Activated naive CD8-positive, alpha-beta T cell treated with anti-CD3 and anti-CD28 coated beads, Interleukin-2, amount 10 ng/mL, durations not matched to agents 7 days and 5 days (primary cell): ENCODE measurements at regions not wholly inside any gene's neighbourhood (a gene's known extent, or its start where the extent isn't known, plus 50 kb on each side); places are given as distances from the start of the nearest gene placed in this dataset.

Source experiments
- ATAC-seq: fragments of 150-1000 bp; cut with Tn5 transposase; one replicate; pipeline ENCODE4 v1.10.0; 2021; ENCODE audit warnings: low read depth, moderate library complexity
- POLR2A ChIA-PET: fragments of 350-600 bp; sonication (Branson Sonifier 250); formaldehyde crosslinking; loops from one replicate; lab custom pipeline; 2021; ENCODE audit warnings: antibody characterized with exemption; lab: Charles Lee
- DNase-seq: peaks from one replicate; pipeline ENCODE4 v3.0.0; 2021
- H3K27ac Mint-ChIP-seq: one replicate; pipeline ENCODE4 v1.8.0; 2022; ENCODE audit warnings: mild to moderate bottlenecking, mixed read lengths
- H3K27me3 Mint-ChIP-seq: one replicate; pipeline ENCODE4 v1.8.0; 2022; ENCODE audit warnings: mild to moderate bottlenecking, moderate library complexity, mixed read lengths
- H3K36me3 Mint-ChIP-seq: one replicate; pipeline ENCODE4 v1.8.0; 2021; ENCODE audit warnings: mild to moderate bottlenecking, mixed read lengths
- H3K4me1 Mint-ChIP-seq: one replicate; pipeline ENCODE4 v1.8.0; 2021; ENCODE audit warnings: mixed read lengths
- H3K4me3 Mint-ChIP-seq: one replicate; pipeline ENCODE4 v1.8.0; 2022; ENCODE audit warnings: mild to moderate bottlenecking, moderate library complexity, mixed read lengths
- H3K9me3 Mint-ChIP-seq: one replicate; pipeline ENCODE4 v1.8.0; 2021; ENCODE audit warnings: mixed read lengths

DNA sequence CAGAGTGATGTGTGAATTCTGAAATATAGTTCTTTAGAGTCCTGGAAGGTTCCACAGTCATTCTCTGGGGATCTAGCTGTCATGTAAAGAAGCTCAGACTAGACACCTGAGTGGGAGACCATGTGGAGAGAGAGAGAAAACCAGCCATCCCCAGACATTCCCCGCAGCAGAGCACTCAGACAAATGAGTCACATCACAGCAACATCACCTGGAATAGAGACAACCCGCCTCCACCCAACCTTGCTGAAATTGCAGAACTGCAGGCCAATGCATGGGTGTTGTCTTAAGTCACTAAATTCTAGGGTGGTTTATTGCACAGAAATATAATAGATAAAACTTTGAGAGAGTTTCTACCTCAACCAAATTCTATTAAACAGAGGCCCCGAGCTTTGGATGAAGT is 392.0 kb upstream of the DYNLRB2 start:
- H3K4me1 Mint-ChIP-seq: no peaks in the 10 kb centered on the region
- no peak overlapping the region for H3K4me3 Mint-ChIP-seq
- H3K27ac Mint-ChIP-seq: no peak overlapping the region
- DNase-seq (no peak), ATAC-seq (no peak)
- no peaks in the 10 kb centered on the region for H3K27me3 Mint-ChIP-seq
- no peaks in the 10 kb centered on the region for H3K36me3 Mint-ChIP-seq
- no peaks in the 10 kb centered on the region for H3K9me3 Mint-ChIP-seq
- POLR2A ChIA-PET: no interaction called here

DNA sequence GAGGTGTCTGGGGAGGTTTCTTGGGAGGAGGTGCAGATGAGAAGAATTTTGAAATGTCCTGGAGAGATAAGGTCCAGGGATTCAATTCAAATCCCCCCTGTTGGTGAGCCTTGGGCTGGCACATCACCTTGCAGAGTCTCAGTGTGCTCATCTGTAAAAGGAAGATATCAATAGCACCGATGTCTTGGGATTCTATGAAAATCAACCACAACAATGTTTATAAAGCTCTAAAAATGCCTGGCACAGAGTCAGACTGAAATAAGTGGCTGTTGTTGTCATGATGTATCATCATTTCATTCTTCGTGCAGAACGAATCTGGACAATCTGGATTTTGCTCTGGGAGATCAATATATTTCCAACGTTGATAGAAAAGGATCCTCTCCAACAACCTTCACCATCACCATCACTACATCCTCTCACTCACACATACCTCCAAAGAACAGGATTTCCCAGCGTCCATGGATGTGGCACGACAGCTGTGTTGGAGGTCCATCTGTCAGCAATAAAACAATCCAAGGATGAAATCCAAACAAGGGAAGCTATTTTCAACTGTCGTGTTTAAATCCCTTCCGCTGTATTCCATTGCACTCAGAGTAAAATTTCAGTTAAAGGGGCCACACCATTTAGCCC is 393.7 kb upstream of the DYNLRB2 start:
- POLR2A ChIA-PET: no interaction called here
- Mint-ChIP-seq H3K4me3 (no peak overlapping the region), H3K27me3 (no peaks in the 10 kb centered on the region), H3K9me3 (peaks cover 2% of the 10 kb centered on the region), H3K27ac (no peak overlapping the region), H3K4me1 (no peaks in the 10 kb centered on the region), H3K36me3 (no peaks in the 10 kb centered on the region)
- no peak for ATAC-seq
- no peak for DNase-seq

DNA sequence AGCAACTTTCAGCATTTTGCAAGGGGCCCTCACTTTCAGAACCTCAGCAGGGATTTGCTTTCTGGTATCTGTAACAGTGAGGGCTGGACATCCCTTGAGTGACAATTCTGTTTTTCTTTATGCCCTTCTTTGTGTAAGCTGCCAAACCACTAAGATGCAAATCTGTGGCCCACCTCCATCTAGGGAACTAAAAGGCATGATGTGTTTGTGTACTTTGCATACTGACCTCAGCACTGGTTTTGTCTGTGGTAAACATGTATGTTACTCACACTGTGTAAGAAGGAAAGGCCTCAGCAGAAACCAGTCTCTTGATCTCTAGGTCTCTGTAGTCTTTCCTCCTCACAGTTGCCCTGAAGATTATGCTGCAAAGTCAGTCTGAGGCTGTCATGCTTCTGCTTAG is 396.6 kb upstream of the DYNLRB2 start:
- no peaks in the 10 kb centered on the region for H3K36me3 Mint-ChIP-seq
- peaks cover 3% of the 10 kb centered on the region for H3K9me3 Mint-ChIP-seq
- no peak overlapping the region for H3K27ac Mint-ChIP-seq
- no peak for ATAC-seq
- no peaks in the 10 kb centered on the region for H3K27me3 Mint-ChIP-seq
- H3K4me1 Mint-ChIP-seq: no peaks in the 10 kb centered on the region
- no peak for DNase-seq
- no peak overlapping the region for H3K4me3 Mint-ChIP-seq
- POLR2A ChIA-PET: no interaction called here

DNA sequence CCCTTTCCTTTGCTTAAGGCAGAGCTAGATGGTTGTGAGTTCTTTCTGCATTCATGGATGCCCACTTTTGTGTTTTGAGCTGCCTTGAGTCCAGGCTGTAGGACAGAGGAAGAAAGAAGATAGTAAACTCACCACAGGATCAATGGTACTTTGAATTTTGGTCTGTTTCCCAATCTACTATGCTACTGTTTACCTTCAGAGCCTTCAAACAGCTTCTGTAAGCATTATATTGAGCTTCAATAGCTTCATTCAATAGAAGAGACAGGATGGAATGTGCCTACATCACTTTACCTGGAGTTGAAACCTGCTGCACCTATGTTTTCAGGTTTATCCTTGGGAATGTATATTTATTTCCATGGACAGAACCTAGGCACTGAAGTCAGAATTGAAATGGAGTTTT is 397.9 kb upstream of the DYNLRB2 start:
- Mint-ChIP-seq H3K27me3 (no peaks in the 10 kb centered on the region), H3K9me3 (peaks cover 3% of the 10 kb centered on the region), H3K4me1 (no peaks in the 10 kb centered on the region), H3K36me3 (no peaks in the 10 kb centered on the region), H3K4me3 (no peak overlapping the region), H3K27ac (no peak overlapping the region)
- ATAC-seq: no peak
- POLR2A ChIA-PET: no interaction called here
- no peak for DNase-seq

DNA sequence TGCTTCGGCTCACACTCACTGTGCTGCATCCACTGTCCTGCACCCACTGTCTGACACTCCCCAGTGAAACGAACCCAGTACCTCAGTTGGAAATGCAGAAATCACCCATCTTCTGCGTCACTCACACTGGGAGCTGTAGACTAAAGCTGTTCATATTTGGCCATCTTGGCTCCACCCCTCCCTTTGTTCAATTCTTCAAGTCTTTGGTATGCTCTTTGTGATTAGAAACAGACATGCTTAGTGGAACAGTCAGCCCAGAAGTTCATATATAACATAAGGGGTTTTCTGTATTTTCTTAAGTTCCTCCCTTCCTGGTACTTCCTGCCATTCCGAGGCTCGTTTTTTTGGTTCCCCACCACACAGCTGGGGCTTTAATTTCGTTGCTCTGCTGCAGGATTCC is 398.5 kb upstream of the DYNLRB2 start:
- POLR2A ChIA-PET: no interaction called here
- H3K36me3 Mint-ChIP-seq: no peaks in the 10 kb centered on the region
- ATAC-seq (no peak), DNase-seq (no peak)
- H3K27ac Mint-ChIP-seq: no peak overlapping the region
- no peaks in the 10 kb centered on the region for H3K27me3 Mint-ChIP-seq
- H3K9me3 Mint-ChIP-seq: peaks cover 3% of the 10 kb centered on the region
- no peaks in the 10 kb centered on the region for H3K4me1 Mint-ChIP-seq
- H3K4me3 Mint-ChIP-seq: no peak overlapping the region

DNA sequence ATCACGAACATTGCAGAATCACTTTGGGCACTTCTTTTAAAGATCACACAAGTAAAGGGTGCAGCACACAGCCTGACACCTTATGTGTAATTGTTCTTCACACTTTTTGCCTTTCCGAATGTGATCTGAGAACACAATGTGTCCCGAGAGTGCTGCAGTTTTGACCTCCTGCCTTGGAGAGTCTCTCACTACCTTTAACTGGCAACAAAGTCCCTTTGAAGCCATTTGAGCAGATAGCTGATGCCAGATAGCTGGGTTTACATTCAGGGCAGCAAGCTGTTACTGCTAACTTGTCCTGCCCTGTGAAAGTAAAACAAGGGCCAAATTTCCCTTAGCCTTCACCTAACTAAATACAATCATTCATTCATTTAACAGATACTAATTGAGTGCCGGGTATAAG is 411.0 kb upstream of the DYNLRB2 start:
- POLR2A ChIA-PET: no interaction called here
- H3K9me3 Mint-ChIP-seq: no peaks in the 10 kb centered on the region
- DNase-seq (no peak), ATAC-seq (no peak)
- no peaks in the 10 kb centered on the region for H3K4me1 Mint-ChIP-seq
- H3K27me3 Mint-ChIP-seq: peaks cover 2% of the 10 kb centered on the region
- no peaks in the 10 kb centered on the region for H3K36me3 Mint-ChIP-seq
- H3K27ac Mint-ChIP-seq: no peak overlapping the region
- no peak overlapping the region for H3K4me3 Mint-ChIP-seq

DNA sequence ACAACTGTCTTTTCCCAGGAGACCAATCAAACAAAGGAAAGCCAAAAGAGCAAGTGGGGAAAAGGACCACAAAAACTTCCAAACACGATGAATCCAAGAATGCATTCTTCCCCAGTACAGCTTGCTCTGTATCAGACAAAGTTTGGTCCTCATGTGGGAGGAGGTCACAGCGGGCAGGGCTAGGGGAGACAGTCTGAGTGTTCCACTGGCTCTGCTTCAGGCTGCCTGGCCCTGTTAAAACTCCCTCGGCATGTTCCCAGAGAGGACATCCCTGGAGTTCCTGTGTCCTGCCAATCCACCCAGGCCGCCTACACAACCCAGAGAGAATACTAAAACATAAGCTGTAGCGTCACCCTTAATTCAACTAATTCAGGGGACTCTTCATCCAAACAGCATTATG is 415.1 kb upstream of the DYNLRB2 start:
- no peaks in the 10 kb centered on the region for H3K4me1 Mint-ChIP-seq
- no peak overlapping the region for H3K27ac Mint-ChIP-seq
- ATAC-seq (no peak), DNase-seq (no peak)
- H3K36me3 Mint-ChIP-seq: no peaks in the 10 kb centered on the region
- POLR2A ChIA-PET: no interaction called here
- no peaks in the 10 kb centered on the region for H3K9me3 Mint-ChIP-seq
- peaks cover 2% of the 10 kb centered on the region for H3K27me3 Mint-ChIP-seq
- H3K4me3 Mint-ChIP-seq: no peak overlapping the region

DNA sequence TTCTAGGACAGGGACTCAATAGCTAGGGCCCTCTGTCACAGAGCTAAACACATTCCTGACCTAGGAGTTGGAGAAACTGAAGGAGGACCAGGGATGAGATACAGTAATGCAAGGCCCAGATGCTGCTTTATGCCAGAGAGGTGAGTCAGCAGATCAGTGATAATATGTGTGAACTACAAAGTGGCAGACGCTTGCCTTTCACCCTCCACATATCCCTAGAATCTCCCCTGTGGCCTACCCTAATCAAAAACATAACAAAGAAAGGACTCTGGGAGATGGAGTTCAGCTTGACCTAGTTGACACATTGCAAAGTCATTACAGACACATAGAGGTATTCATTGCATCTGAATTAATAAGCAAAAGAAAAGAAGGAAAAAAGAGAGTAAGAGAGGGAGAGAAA is 417.6 kb upstream of the DYNLRB2 start:
- POLR2A ChIA-PET: no interaction called here
- Mint-ChIP-seq H3K36me3 (no peaks in the 10 kb centered on the region), H3K27me3 (peaks cover 2% of the 10 kb centered on the region), H3K27ac (no peak overlapping the region), H3K4me3 (no peak overlapping the region), H3K4me1 (no peaks in the 10 kb centered on the region), H3K9me3 (no peaks in the 10 kb centered on the region)
- ATAC-seq (no peak), DNase-seq (no peak)

DNA sequence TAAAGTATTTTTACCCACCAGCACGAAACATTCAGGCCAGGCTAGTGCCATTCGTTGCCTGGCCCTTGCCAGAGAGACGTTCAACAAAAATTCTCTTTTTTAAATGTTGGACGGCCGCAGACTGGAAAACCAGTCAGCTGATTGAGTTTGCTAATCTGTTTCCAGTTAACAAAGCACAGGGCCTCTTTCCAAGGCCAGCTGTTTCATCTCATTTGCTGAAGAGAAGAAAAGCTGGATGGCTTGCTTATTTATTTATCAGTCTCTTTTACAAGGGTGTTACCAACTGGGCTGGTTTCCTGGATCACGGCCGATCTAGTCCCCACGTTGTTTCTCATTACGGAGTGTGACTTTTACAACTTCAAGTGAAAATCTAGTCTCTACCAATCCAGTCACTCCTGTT is 418.7 kb upstream of the DYNLRB2 start:
- Mint-ChIP-seq H3K4me3 (no peak overlapping the region), H3K4me1 (no peaks in the 10 kb centered on the region), H3K36me3 (no peaks in the 10 kb centered on the region), H3K27me3 (peaks cover 2% of the 10 kb centered on the region), H3K9me3 (no peaks in the 10 kb centered on the region), H3K27ac (no peak overlapping the region)
- no peak for DNase-seq
- POLR2A ChIA-PET: no interaction called here
- no peak for ATAC-seq

DNA sequence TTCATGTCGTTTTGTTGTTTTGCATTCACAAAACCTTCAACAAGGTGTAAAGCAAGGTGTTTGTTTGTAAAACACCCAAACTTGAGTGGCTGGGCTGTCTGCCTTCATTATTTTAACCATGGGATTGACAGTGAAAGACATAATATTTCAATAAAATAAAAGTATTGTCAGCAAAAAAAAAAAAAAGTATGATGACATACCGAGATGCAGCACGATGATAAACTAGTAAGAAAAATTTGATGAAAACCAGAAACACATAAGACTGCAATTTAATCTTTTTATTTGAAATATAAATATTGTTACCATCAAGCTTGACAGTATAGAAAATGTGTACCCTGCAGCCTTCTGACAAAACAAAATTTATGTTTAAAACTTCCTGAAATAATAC is 419.3 kb upstream of the DYNLRB2 start:
- no peak overlapping the region for H3K27ac Mint-ChIP-seq
- H3K9me3 Mint-ChIP-seq: no peaks in the 10 kb centered on the region
- ATAC-seq (no peak), DNase-seq (no peak)
- POLR2A ChIA-PET: no interaction called here
- H3K4me3 Mint-ChIP-seq: no peak overlapping the region
- no peaks in the 10 kb centered on the region for H3K36me3 Mint-ChIP-seq
- H3K4me1 Mint-ChIP-seq: no peaks in the 10 kb centered on the region
- H3K27me3 Mint-ChIP-seq: peaks cover 2% of the 10 kb centered on the region

DNA sequence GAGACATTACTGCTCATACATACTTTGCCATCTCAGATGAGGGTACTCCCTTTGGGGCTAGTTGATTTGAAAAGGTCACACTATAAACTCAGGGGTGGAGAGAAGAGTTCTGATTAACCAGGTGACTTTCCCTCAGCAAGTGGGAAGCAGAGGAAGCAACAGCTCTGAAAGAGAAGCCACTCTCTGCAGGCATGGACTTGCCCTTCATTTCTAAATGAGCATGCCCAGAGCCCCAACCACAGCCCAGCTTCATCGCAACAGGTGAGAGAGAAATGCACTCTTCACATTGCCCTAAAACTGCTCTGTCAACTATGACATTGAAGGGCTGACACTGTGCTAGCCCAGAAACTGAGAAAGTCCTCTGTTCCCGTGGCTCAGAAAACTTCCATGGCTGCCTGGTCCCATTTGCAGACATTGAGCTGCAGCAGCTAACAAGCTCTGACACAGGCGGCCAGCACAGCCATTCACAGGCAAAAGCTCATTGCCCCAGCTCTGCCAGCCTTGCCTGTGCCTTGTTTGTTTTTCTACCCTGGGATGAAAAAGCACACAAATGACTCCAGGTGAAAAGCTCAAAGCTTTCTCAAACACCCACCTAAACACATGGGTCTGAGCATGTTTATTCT is 419.8 kb upstream of the DYNLRB2 start:
- POLR2A ChIA-PET: no interaction called here
- Mint-ChIP-seq H3K9me3 (no peaks in the 10 kb centered on the region), H3K4me3 (no peak overlapping the region), H3K4me1 (no peaks in the 10 kb centered on the region), H3K27ac (no peak overlapping the region), H3K27me3 (peaks cover 2% of the 10 kb centered on the region), H3K36me3 (no peaks in the 10 kb centered on the region)
- ATAC-seq (no peak), DNase-seq (no peak)

DNA sequence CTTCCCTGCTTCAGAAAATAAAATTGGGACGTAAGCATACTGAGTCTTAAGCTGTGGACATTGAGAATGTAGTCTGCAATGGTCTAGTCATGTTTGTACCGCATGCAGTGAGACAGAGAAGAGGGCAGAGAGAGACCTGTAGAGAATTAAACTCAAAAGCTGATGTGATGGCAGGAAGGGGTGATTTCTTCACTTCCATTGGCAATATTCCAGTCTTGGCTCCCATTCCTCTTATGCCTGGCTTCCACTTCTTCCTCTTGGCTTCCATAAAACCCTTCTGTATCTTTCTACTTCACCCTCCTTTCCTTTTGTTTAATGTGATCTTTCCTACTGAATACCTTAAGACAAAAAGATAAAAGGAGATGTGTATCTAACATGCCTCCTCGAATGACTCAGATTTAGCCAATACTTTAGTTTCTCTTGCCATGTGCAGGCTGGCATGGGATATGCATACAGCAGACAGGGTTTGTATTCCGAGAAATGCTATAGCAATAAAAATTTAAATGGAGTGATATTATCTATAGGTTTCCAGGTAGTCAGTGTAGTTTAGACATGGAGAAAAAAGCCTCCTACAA is 423.1 kb upstream of the DYNLRB2 start:
- Mint-ChIP-seq H3K36me3 (no peaks in the 10 kb centered on the region), H3K9me3 (no peaks in the 10 kb centered on the region), H3K4me3 (no peak overlapping the region), H3K27me3 (no peaks in the 10 kb centered on the region), H3K27ac (no peak overlapping the region), H3K4me1 (no peaks in the 10 kb centered on the region)
- POLR2A ChIA-PET: no interaction called here
- DNase-seq (no peak), ATAC-seq (no peak)

DNA sequence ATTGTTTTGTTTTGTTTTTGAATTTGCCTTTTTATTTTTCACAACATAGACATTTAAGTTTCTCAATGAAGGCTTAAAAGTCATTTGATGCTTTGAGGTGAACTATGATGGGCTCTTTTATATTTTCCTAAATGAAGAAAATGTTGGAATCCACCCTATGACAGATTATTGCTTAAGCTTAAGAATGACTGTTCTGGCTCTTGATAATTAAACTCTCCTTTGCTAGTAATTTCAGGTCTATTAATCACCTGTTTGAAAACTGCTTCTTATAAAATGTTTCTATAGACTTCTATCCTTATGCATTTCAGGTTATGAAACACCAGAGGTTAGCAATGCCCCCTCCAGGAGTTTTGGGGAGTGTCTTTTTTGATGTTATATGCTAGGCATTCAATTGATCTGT is 424.1 kb upstream of the DYNLRB2 start:
- POLR2A ChIA-PET: no interaction called here
- Mint-ChIP-seq H3K4me3 (no peak overlapping the region), H3K9me3 (no peaks in the 10 kb centered on the region), H3K4me1 (no peaks in the 10 kb centered on the region), H3K27me3 (no peaks in the 10 kb centered on the region), H3K36me3 (no peaks in the 10 kb centered on the region), H3K27ac (no peak overlapping the region)
- ATAC-seq (no peak), DNase-seq (no peak)

DNA sequence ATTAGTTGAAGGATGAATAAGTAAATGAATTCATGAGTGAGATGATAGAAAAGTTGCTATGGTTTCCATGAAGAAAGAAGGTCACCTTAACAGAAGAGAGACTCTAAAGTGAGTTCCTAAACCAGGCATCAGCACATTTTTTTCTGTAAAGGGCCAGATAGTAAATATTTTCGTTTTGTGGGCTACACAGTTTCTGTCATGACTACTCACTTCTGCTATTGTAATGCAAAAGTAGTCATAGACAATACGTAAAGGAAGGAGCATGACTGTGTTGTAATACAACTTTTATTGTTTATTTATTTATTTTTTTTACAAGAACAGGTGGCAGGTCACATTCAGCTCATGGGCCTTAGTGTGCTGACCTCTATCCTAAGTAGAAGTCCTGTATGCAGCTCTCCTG is 426.1 kb upstream of the DYNLRB2 start:
- H3K36me3 Mint-ChIP-seq: no peaks in the 10 kb centered on the region
- no peaks in the 10 kb centered on the region for H3K27me3 Mint-ChIP-seq
- no peaks in the 10 kb centered on the region for H3K4me1 Mint-ChIP-seq
- ATAC-seq (no peak), DNase-seq (no peak)
- H3K27ac Mint-ChIP-seq: no peak overlapping the region
- H3K4me3 Mint-ChIP-seq: no peak overlapping the region
- POLR2A ChIA-PET: no interaction called here
- H3K9me3 Mint-ChIP-seq: no peaks in the 10 kb centered on the region
